Upper lobe of left lung (tissue), 4 donors: ENCODE measurements at regions not wholly inside any gene's neighbourhood (a gene's known extent, or its start where the extent isn't known, plus 50 kb on each side); places are given as distances from the start of the nearest gene placed in this dataset.

Source experiments
- EP300 ChIP-seq, 4 donors: sonication (generic); formaldehyde crosslinking; IDR thresholded peaks; one replicate each; pipeline ENCODE4 v1.5.1; 2017; ENCODE audit warnings: antibody characterized with exemption in 4 of 4, control low read depth in 2 of 4
- POLR2A ChIP-seq, 4 donors: fragments of 450-650 bp; IDR thresholded peaks; one replicate each; pipeline ENCODE4 v1.5.1; 2016 to 2017; ENCODE audit warnings: antibody characterized with exemption in 4 of 4, mild to moderate bottlenecking in 2 of 4
- TF ChIP-seq, protein P1 (sequence below), 6 experiments: fragments of 450-650 bp in 4 of 6; fragments of 200-600 bp in 2 of 6; sonication (generic) in 2 of 6; IDR thresholded peaks; one replicate each; pipeline ENCODE4 v1.5.1; 2016 to 2019; ENCODE audit warnings: antibody characterized with exemption in 6 of 6

DNA sequence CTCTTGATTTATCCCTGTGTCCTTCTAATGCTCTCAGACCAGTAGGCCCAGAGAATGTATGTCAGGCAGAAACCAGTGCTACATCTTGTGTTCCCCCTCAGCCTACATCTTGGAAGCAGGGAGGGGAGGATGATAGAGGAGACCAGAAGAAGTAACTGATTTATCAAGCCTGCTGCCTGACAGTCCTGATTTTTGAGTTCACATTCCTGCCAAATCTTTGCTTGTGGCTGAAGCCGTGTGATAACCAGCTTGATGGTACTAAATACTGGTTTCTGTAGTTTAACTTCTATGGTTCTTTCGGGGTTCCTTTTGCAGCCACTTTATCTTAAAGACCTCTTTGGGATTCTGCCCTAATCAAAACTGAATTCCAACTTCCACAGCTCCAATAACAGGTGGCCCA is 59.7 kb upstream of the WDR26 start:
- TF ChIP-seq EP300 (IDR thresholded peaks at IDR 0.05) (no peak), POLR2A (IDR thresholded peaks at IDR 0.05) (no peak)
- TF ChIP-seq, protein P1, sequence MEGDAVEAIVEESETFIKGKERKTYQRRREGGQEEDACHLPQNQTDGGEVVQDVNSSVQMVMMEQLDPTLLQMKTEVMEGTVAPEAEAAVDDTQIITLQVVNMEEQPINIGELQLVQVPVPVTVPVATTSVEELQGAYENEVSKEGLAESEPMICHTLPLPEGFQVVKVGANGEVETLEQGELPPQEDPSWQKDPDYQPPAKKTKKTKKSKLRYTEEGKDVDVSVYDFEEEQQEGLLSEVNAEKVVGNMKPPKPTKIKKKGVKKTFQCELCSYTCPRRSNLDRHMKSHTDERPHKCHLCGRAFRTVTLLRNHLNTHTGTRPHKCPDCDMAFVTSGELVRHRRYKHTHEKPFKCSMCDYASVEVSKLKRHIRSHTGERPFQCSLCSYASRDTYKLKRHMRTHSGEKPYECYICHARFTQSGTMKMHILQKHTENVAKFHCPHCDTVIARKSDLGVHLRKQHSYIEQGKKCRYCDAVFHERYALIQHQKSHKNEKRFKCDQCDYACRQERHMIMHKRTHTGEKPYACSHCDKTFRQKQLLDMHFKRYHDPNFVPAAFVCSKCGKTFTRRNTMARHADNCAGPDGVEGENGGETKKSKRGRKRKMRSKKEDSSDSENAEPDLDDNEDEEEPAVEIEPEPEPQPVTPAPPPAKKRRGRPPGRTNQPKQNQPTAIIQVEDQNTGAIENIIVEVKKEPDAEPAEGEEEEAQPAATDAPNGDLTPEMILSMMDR (IDR thresholded peaks at IDR 0.05), result no peak
